CMK (cell line): ENCODE measurements at regions not wholly inside any gene's neighbourhood (a gene's known extent, or its start where the extent isn't known, plus 50 kb on each side); places are given as distances from the start of the nearest gene placed in this dataset.

Experiments used
- DNase-seq: peaks from one replicate; pipeline ENCODE4 v3.0.0-alpha.2; 2010; ENCODE audit warnings: low read depth

GRCh38 chr10:123558651-123559050 is 107.5 kb upstream of the GPR26 start:
- DNase-seq = no peak

GRCh38 chr10:123559066-123559822 is 106.9 kb upstream of the GPR26 start:
- peak; percentile 34 for DNase-seq

- no peak for DNase-seq
Measured at GRCh38 chr10:123559823-123560092, 106.4 kb upstream of the GPR26 start.

- DNase-seq = no peak
Measured at GRCh38 chr10:123560301-123561140, 105.6 kb upstream of the GPR26 start.

- no peak for DNase-seq
Measured at GRCh38 chr10:123561141-123561440, 105.1 kb upstream of the GPR26 start.

- DNase-seq = no peak
Measured at GRCh38 chr10:123562387-123562786, 103.8 kb upstream of the GPR26 start.

GRCh38 chr10:123562811-123563580 is 103.2 kb upstream of the GPR26 start:
- DNase-seq = no peak

GRCh38 chr10:123563581-123563855 is 102.6 kb upstream of the GPR26 start:
- no peak for DNase-seq

GRCh38 chr10:123563994-123564393 is 102.2 kb upstream of the GPR26 start:
- no peak for DNase-seq

GRCh38 chr10:123564631-123565030 is 101.5 kb upstream of the GPR26 start:
- no peak for DNase-seq

- DNase-seq = no peak
Measured at GRCh38 chr10:123565691-123566660, 100.2 kb upstream of the GPR26 start.

GRCh38 chr10:123567984-123568739 is 98.0 kb upstream of the GPR26 start:
- DNase-seq = no peak

- DNase-seq = no peak
Measured at GRCh38 chr10:123568751-123569150, 97.4 kb upstream of the GPR26 start.

- no peak for DNase-seq
Measured at GRCh38 chr10:123569436-123570035, 96.6 kb upstream of the GPR26 start.

GRCh38 chr10:123570051-123570897 is 95.9 kb upstream of the GPR26 start:
- no peak for DNase-seq

GRCh38 chr10:123570898-123571515 is 95.1 kb upstream of the GPR26 start:
- no peak for DNase-seq

- DNase-seq = no peak
Measured at GRCh38 chr10:123571978-123572377, 94.2 kb upstream of the GPR26 start.

GRCh38 chr10:123573236-123574108 is 92.7 kb upstream of the GPR26 start:
- DNase-seq = no peak
